ENCODE measurements at regions not wholly inside any gene's neighbourhood (a gene's known extent, or its start where the extent isn't known, plus 50 kb on each side); places are given as distances from the start of the nearest gene placed in this dataset.

- intact Hi-C loops (cut with micrococcal nuclease), result no loop called here
- POLR2A ChIA-PET (ENCODE audit: unreplicated experiment), result no interaction called here
Measured at GRCh38 chr7:84631913-84632312, 437.3 kb upstream of the SEMA3A start.

GRCh38 chr7:84629640-84630318 is 435.2 kb upstream of the SEMA3A start:
- H3K4me3 ChIP-seq (ENCODE audit: low read length), result no peak overlapping the region
- no peaks in the 10 kb centered on the region for H3F3A ChIP-seq (ENCODE audit: low read length, unreplicated experiment)
- no peak overlapping the region for H2AFZ ChIP-seq (ENCODE audit: low read length)
- DNase-seq (peak; percentile 42), ATAC-seq (no peak)
- H3K36me3 ChIP-seq (ENCODE audit: low read depth, low read length), result no peaks in the 10 kb centered on the region; the same call in 1 of the 2 replicates
- intact Hi-C loops (cut with micrococcal nuclease), result no loop called here
- TF ChIP-seq, protein P1, sequence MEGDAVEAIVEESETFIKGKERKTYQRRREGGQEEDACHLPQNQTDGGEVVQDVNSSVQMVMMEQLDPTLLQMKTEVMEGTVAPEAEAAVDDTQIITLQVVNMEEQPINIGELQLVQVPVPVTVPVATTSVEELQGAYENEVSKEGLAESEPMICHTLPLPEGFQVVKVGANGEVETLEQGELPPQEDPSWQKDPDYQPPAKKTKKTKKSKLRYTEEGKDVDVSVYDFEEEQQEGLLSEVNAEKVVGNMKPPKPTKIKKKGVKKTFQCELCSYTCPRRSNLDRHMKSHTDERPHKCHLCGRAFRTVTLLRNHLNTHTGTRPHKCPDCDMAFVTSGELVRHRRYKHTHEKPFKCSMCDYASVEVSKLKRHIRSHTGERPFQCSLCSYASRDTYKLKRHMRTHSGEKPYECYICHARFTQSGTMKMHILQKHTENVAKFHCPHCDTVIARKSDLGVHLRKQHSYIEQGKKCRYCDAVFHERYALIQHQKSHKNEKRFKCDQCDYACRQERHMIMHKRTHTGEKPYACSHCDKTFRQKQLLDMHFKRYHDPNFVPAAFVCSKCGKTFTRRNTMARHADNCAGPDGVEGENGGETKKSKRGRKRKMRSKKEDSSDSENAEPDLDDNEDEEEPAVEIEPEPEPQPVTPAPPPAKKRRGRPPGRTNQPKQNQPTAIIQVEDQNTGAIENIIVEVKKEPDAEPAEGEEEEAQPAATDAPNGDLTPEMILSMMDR (conservative IDR thresholded peaks at IDR 0.05; ENCODE audit: low read depth, low read length), result no peak
- TF ChIP-seq EZH2 (IDR thresholded peaks at IDR 0.05; ENCODE audit: low read length, unreplicated experiment), result no peak
- no peak for TF ChIP-seq EZH2phosphoT487 (IDR thresholded peaks at IDR 0.05; ENCODE audit: borderline replicate concordance, low read length)
- ChIA-PET CTCF (no interaction called here), POLR2A (ENCODE audit: unreplicated experiment) (no interaction called here)
- no peak overlapping the region for H3K27ac ChIP-seq (ENCODE audit: low read length)
- H3K4me2 ChIP-seq (ENCODE audit: low read length), result no peak overlapping the region
- no peaks in the 10 kb centered on the region for H3K79me2 ChIP-seq (ENCODE audit: low read length)
- no peaks in the 10 kb centered on the region for H3K9me2 ChIP-seq (replicated peaks; ENCODE audit: low read length)
- no peaks in the 10 kb centered on the region for H3K9me3 ChIP-seq (ENCODE audit: low read length)
- no TSS peak for BruUV-seq (replicated peaks)
- H3K9ac ChIP-seq (ENCODE audit: low read length), result no peak overlapping the region
- H3K27me3 ChIP-seq (ENCODE audit: low read length), result no peaks in the 10 kb centered on the region
- H3K4me1 ChIP-seq (ENCODE audit: insufficient read depth, low read length), result peaks cover 10% of the 10 kb centered on the region
- no peaks in the 10 kb centered on the region for H4K20me1 ChIP-seq (ENCODE audit: low read length)

More at GRCh38 chr7:84631913-84632312, 437.3 kb upstream of the SEMA3A start:
- Histone ChIP-seq H3K4me1 (ENCODE audit: insufficient read depth, low read length) (no peaks in the 10 kb centered on the region), H3K9ac (ENCODE audit: low read length) (no peak overlapping the region), H3F3A (ENCODE audit: low read length, unreplicated experiment) (no peaks in the 10 kb centered on the region), H3K27ac (ENCODE audit: low read length) (no peak overlapping the region), H4K20me1 (ENCODE audit: low read length) (no peaks in the 10 kb centered on the region), H3K9me3 (ENCODE audit: low read length) (no peaks in the 10 kb centered on the region), H2AFZ (ENCODE audit: low read length) (no peak overlapping the region), H3K4me2 (ENCODE audit: low read length) (no peak overlapping the region), H3K27me3 (ENCODE audit: low read length) (no peaks in the 10 kb centered on the region), H3K4me3 (ENCODE audit: low read length) (no peak overlapping the region), H3K9me2 (replicated peaks; ENCODE audit: low read length) (no peaks in the 10 kb centered on the region), H3K36me3 (ENCODE audit: low read depth, low read length) (no peaks in the 10 kb centered on the region; the same call in 1 of the 2 replicates), H3K79me2 (ENCODE audit: low read length) (no peaks in the 10 kb centered on the region)
- TF ChIP-seq EZH2 (IDR thresholded peaks at IDR 0.05; ENCODE audit: low read length, unreplicated experiment) (no peak), EZH2phosphoT487 (IDR thresholded peaks at IDR 0.05; ENCODE audit: borderline replicate concordance, low read length) (no peak)
- TF ChIP-seq, protein P1 (conservative IDR thresholded peaks at IDR 0.05; ENCODE audit: low read depth, low read length), result no peak
- ATAC-seq, result no peak
- CTCF ChIA-PET, result no interaction called here
- no peak for DNase-seq
- no TSS peak for BruUV-seq (replicated peaks)

GRCh38 chr7:84629216-84629615 is 434.6 kb upstream of the SEMA3A start:
- no peak overlapping the region for H3K4me2 ChIP-seq (ENCODE audit: low read length)
- BruUV-seq (replicated peaks), result no TSS peak
- no peaks in the 10 kb centered on the region for H3K9me2 ChIP-seq (replicated peaks; ENCODE audit: low read length)
- no peaks in the 10 kb centered on the region; the same call in 1 of the 2 replicates for H3K36me3 ChIP-seq (ENCODE audit: low read depth, low read length)
- ChIA-PET POLR2A (ENCODE audit: unreplicated experiment) (no interaction called here), CTCF (no interaction called here)
- peaks cover 15% of the 10 kb centered on the region for H3K4me1 ChIP-seq (ENCODE audit: insufficient read depth, low read length)
- no peaks in the 10 kb centered on the region for H4K20me1 ChIP-seq (ENCODE audit: low read length)
- intact Hi-C loops (cut with micrococcal nuclease), result no loop called here
- no peak overlapping the region for H3K4me3 ChIP-seq (ENCODE audit: low read length)
- H3F3A ChIP-seq (ENCODE audit: low read length, unreplicated experiment), result no peaks in the 10 kb centered on the region
- H3K27ac ChIP-seq (ENCODE audit: low read length), result no peak overlapping the region
- DNase-seq (peak; percentile 21), ATAC-seq (peak; percentile 33; the same call in 1 of the 2 replicates)
- no peaks in the 10 kb centered on the region for H3K9me3 ChIP-seq (ENCODE audit: low read length)
- H3K27me3 ChIP-seq (ENCODE audit: low read length), result no peaks in the 10 kb centered on the region
- TF ChIP-seq EZH2phosphoT487 (IDR thresholded peaks at IDR 0.05; ENCODE audit: borderline replicate concordance, low read length), result no peak
- TF ChIP-seq, protein P1 (conservative IDR thresholded peaks at IDR 0.05; ENCODE audit: low read depth, low read length), result no peak
- TF ChIP-seq EZH2 (IDR thresholded peaks at IDR 0.05; ENCODE audit: low read length, unreplicated experiment), result no peak
- H2AFZ ChIP-seq (ENCODE audit: low read length), result no peak overlapping the region
- H3K9ac ChIP-seq (ENCODE audit: low read length), result no peak overlapping the region
- H3K79me2 ChIP-seq (ENCODE audit: low read length), result no peaks in the 10 kb centered on the region

All from PC-3 (cell line).